GM18505 (cell line): ENCODE measurements at regions not wholly inside any gene's neighbourhood (a gene's known extent, or its start where the extent isn't known, plus 50 kb on each side); places are given as distances from the start of the nearest gene placed in this dataset.

Experiments
- ATAC-seq: cut with Tn5 transposase; IDR thresholded peaks from one replicate; pipeline ENCODE4 v1.9.1; 2021; ENCODE audit not compliant: unreplicated experiment
- POLR2A ChIP-seq: IDR thresholded peaks from 4 replicates; pipeline ENCODE4 v1.6.1; 2011; ENCODE audit warnings: borderline replicate concordance; ENCODE audit not compliant: insufficient read depth, insufficient read length; ENCODE audit errors: extremely low read depth

DNA sequence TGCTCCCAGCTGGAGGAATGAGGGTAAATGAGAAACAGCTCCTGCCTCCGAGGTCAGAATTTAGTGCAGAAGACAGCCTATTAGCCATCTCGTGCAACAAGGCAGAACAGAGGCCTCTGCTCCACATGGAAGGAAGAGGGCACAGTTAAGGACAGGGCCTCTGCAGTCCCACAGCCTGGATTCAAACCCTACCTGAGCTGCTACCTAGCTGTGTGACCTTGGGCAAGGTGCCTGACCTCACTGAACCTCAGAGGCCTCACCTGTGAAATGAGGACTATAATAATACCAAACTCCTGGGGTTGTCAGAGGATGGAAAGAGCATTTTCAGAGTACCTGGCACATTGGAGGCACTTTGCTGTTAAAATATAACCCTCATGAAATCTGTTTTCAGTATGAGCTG is 285.7 kb upstream of the CTNNB1 start:
- TF ChIP-seq POLR2A, result no peak
- no peak for ATAC-seq

DNA sequence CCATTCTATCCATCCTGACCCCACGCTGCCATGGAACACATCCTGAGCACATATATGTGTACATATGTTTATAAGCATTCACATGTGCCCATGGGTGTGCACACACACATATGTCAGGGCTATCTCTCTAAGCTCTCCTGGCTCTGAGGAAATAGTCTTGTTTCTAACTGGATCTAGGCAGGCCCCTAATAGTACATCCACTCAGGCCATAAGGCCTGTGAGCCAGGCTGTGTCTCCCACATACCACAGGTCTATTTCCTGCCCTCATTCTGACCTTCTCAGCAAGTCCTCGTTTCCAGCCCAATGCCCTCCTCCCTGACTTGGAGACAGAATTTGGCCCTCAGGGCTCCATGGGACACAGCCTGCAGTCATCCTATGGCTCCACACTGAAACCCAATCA is 284.8 kb upstream of the CTNNB1 start:
- TF ChIP-seq POLR2A, result no peak
- ATAC-seq, result no peak

- no peak for TF ChIP-seq POLR2A
- no peak for ATAC-seq
Observed at GRCh38 chr3:40915346-40915865, 283.9 kb upstream of the CTNNB1 start.

DNA sequence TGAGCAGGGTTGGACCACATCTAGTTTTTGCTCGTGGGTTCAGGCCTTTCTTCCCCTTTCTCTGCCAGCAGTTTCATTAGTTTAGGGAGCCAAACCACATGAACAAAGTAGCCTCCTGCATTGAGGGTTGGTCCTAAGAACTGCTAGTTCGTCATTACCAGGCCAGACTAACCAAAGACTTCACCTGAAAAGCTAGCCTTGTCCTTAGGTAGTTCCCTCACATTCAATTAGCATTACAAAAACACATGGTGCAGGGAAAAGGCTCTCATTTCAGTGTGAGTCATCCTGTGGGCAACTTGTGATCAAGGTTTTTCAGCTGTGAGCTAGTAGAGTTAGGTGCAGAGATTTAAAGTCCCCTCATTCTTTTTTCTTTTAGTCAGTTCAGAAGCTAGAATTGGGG is 279.3 kb upstream of the CTNNB1 start:
- TF ChIP-seq POLR2A, result no peak
- ATAC-seq, result no peak

DNA sequence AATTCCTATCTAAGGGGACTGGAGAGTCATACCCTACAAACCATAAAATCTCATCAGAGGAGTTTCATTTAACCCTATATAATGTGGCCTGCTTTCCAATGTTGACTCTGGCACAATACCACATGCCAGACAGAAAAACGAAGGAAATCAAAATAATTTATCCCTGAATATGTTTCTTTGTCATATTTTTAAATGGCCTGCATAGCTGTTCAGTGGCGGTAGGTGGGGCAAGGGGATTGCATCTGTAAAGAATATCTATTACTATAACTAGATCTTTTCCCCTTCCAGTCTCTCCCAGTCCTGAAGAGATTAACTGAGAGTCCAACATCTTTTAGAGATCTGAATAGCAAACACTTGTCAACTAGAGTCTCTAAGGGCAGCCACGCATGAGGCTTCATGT is 278.1 kb upstream of the CTNNB1 start:
- ATAC-seq, result no peak
- no peak for TF ChIP-seq POLR2A

DNA sequence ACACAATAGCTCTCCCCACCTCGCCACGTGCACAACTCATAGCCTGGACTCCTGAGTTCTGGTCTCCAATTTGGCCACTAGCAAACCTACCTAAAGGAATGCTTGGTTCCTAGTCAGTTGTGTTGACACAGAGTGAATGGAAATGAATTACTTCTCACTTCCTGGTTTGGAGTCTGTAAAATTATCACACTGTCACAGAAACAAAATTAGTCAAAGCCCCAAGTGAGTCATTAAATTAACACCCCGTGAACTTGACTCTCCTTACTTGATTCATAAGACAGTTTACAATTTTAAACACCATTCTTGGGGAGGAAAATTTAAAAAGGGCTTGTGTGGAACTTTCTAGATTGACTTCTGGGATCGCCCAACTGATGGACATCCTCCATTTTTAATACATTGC is 276.2 kb upstream of the CTNNB1 start:
- ATAC-seq, result no peak
- TF ChIP-seq POLR2A, result no peak

DNA sequence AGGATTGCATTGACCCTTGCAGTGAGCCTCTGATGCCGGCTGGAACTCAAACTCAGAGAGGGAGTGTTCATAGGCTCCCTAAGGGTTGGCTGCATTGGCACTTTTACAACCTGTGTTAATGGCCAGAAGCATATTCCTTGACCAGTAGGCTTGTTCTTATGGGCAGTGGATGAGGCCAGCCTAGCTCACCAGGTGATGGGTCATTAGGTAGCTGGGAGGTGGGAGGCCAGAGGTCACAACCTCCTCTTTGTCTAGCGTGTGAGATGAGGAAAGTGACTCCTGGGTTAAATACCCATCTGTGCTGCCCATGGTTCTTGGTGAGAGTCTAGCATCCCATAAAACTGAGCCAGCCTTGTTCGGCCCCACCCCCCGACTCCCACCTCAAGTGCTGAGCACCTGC is 275.7 kb upstream of the CTNNB1 start:
- ATAC-seq, result no peak
- no peak for TF ChIP-seq POLR2A

GRCh38 chr3:40924559-40925141 is 274.7 kb upstream of the CTNNB1 start:
- no peak for TF ChIP-seq POLR2A
- ATAC-seq, result no peak

DNA sequence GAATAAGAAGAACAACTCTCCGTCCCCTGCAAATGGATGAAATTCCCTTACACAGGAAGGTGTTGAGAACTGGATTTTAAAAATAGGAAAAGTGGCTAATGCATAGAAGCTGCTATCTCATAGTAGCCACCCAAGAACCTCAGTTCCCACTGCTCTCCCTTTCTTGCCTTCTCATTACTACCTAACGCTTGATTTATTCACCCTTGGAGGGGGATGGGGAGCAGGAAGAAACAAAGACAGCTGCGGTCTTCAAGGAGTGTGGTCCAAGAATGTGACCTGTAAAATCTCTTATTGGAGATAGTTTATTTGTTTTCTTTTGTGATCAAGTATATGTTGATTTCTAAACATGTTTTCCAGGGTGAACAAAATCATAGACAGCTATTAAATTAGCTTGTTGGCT is 274.1 kb upstream of the CTNNB1 start:
- ATAC-seq, result no peak
- TF ChIP-seq POLR2A, result no peak

GRCh38 chr3:40930131-40930538 is 269.2 kb upstream of the CTNNB1 start:
- TF ChIP-seq POLR2A, result no peak
- ATAC-seq, result no peak

DNA sequence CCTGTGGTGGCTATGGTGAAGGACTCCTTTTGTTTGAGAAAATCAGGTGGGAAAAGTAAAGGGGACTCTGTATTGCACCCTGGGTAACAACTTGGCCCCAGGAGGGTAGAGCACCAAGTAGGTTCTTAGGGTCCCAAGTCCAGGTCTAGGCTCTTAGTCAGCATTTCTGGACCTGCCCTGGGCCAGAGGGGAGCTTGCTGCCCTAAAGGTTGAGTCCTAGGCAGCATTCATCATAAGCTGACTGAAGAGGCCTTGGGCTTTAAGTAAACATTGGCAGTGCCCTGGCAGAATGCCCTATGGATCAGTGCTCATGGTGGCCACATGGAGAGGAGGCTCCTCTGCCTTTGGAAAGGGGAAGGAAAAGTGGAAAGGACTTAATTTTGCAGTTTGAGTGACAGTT is 268.5 kb upstream of the CTNNB1 start:
- no peak for ATAC-seq
- TF ChIP-seq POLR2A, result no peak

GRCh38 chr3:40938591-40938990 is 260.7 kb upstream of the CTNNB1 start:
- TF ChIP-seq POLR2A, result no peak
- ATAC-seq, result no peak

- TF ChIP-seq POLR2A, result no peak
- ATAC-seq, result no peak
Observed at GRCh38 chr3:40939030-40939740, 260.1 kb upstream of the CTNNB1 start.

- TF ChIP-seq POLR2A, result no peak
- no peak for ATAC-seq
Observed at GRCh38 chr3:40939741-40940130, 259.6 kb upstream of the CTNNB1 start.
